ENCODE measurements at regions not wholly inside any gene's neighbourhood (a gene's known extent, or its start where the extent isn't known, plus 50 kb on each side); places are given as distances from the start of the nearest gene placed in this dataset.
A peak's percentile ranks its signal among the peaks of the same experiment; 100 is the strongest.

- Mint-ChIP-seq H3K4me3 (no peak overlapping the region), H3K27me3 (peaks cover 38% of the 10 kb centered on the region), H3K9me3 (peaks cover 0 to 2% (median 0%) of the 10 kb centered on the region in 7 donors), H3K4me1 (peaks cover 0 to 9% (median 2%) of the 10 kb centered on the region in 4 donors), H3K36me3 (no peaks in the 10 kb centered on the region), H3K27ac (peak overlapping the region in 1 of 3 donors; percentile 48)
- Histone ChIP-seq H3K4me1 (ENCODE audit: control insufficient read depth, insufficient read depth, low read length, poor library complexity, severe bottlenecking) (no peaks in the 10 kb centered on the region), H3K4me3 (ENCODE audit: low read depth, low read length) (no peak overlapping the region), H3K36me3 (ENCODE audit: control insufficient read depth, insufficient read depth, low read length) (no peaks in the 10 kb centered on the region), H3K27me3 (ENCODE audit: control insufficient read depth, insufficient read depth, low read length) (no peaks in the 10 kb centered on the region), H3K9me3 (ENCODE audit: control insufficient read depth in 2 of 2, low read length in 2 of 2) (no peaks in the 10 kb centered on the region), H3K27ac (ENCODE audit: insufficient read depth, low read length, poor library complexity, severe bottlenecking) (no peak overlapping the region)
- ATAC-seq (ENCODE audit: low read depth in 2 of 2) (no peak), DNase-seq (no peak)
Observed at GRCh38 chr5:109945723-109946480, 256.2 kb downstream of the MAN2A1 start.

- no peak overlapping the region for H3K27ac ChIP-seq (ENCODE audit: insufficient read depth, low read length, poor library complexity, severe bottlenecking)
- no peaks in the 10 kb centered on the region for H3K36me3 ChIP-seq (ENCODE audit: control insufficient read depth, insufficient read depth, low read length)
- peaks cover 0 to 9% (median 2%) of the 10 kb centered on the region in 4 donors for H3K4me1 Mint-ChIP-seq
- peaks cover 38% of the 10 kb centered on the region for H3K27me3 Mint-ChIP-seq
- H3K36me3 Mint-ChIP-seq: no peaks in the 10 kb centered on the region
- no peak overlapping the region for H3K4me3 ChIP-seq (ENCODE audit: low read depth, low read length)
- no peaks in the 10 kb centered on the region for H3K27me3 ChIP-seq (ENCODE audit: control insufficient read depth, insufficient read depth, low read length)
- peaks cover 0 to 2% (median 0%) of the 10 kb centered on the region in 7 donors for H3K9me3 Mint-ChIP-seq
- DNase-seq: no peak
- no peaks in the 10 kb centered on the region for H3K4me1 ChIP-seq (ENCODE audit: control insufficient read depth, insufficient read depth, low read length, poor library complexity, severe bottlenecking)
- no peak overlapping the region for H3K4me3 Mint-ChIP-seq
- ATAC-seq (ENCODE audit: low read depth in 2 of 2): no peak
- no peaks in the 10 kb centered on the region for H3K9me3 ChIP-seq (ENCODE audit: control insufficient read depth in 2 of 2, low read length in 2 of 2)
- no peak overlapping the region for H3K27ac Mint-ChIP-seq
Observed at GRCh38 chr5:109946610-109947009, 256.9 kb downstream of the MAN2A1 start.

GRCh38 chr5:109947667-109948066 lies 257.9 kb downstream of the MAN2A1 start:
- Histone ChIP-seq H3K4me3 (ENCODE audit: low read depth, low read length) (no peak overlapping the region), H3K4me1 (ENCODE audit: control insufficient read depth, insufficient read depth, low read length, poor library complexity, severe bottlenecking) (no peaks in the 10 kb centered on the region), H3K36me3 (ENCODE audit: control insufficient read depth, insufficient read depth, low read length) (no peaks in the 10 kb centered on the region), H3K27me3 (ENCODE audit: control insufficient read depth, insufficient read depth, low read length) (no peaks in the 10 kb centered on the region), H3K27ac (ENCODE audit: insufficient read depth, low read length, poor library complexity, severe bottlenecking) (no peak overlapping the region), H3K9me3 (ENCODE audit: control insufficient read depth in 2 of 2, low read length in 2 of 2) (no peaks in the 10 kb centered on the region)
- no peak for ATAC-seq (ENCODE audit: low read depth in 2 of 2)
- peaks cover 30% of the 10 kb centered on the region for H3K27me3 Mint-ChIP-seq
- no peak overlapping the region for H3K27ac Mint-ChIP-seq
- no peak for DNase-seq
- H3K4me1 Mint-ChIP-seq: peaks cover 0 to 9% (median 2%) of the 10 kb centered on the region in 4 donors
- H3K36me3 Mint-ChIP-seq: no peaks in the 10 kb centered on the region
- H3K9me3 Mint-ChIP-seq: peaks cover 0 to 2% (median 0%) of the 10 kb centered on the region in 7 donors
- no peak overlapping the region for H3K4me3 Mint-ChIP-seq

GRCh38 chr5:109950634-109951033 lies 260.9 kb downstream of the MAN2A1 start:
- DNase-seq (no peak), ATAC-seq (ENCODE audit: low read depth in 2 of 2) (no peak)
- Histone ChIP-seq H3K27me3 (ENCODE audit: control insufficient read depth, insufficient read depth, low read length) (no peaks in the 10 kb centered on the region), H3K9me3 (ENCODE audit: control insufficient read depth in 2 of 2, low read length in 2 of 2) (no peaks in the 10 kb centered on the region), H3K4me3 (ENCODE audit: low read depth, low read length) (no peak overlapping the region), H3K4me1 (ENCODE audit: control insufficient read depth, insufficient read depth, low read length, poor library complexity, severe bottlenecking) (no peaks in the 10 kb centered on the region), H3K27ac (ENCODE audit: insufficient read depth, low read length, poor library complexity, severe bottlenecking) (no peak overlapping the region), H3K36me3 (ENCODE audit: control insufficient read depth, insufficient read depth, low read length) (no peaks in the 10 kb centered on the region)
- no peaks in the 10 kb centered on the region for H3K36me3 Mint-ChIP-seq
- H3K4me3 Mint-ChIP-seq: no peak overlapping the region
- H3K27me3 Mint-ChIP-seq: peaks cover 17% of the 10 kb centered on the region
- H3K27ac Mint-ChIP-seq: no peak overlapping the region
- peaks cover 0 to 5% (median 2%) of the 10 kb centered on the region in 4 donors for H3K4me1 Mint-ChIP-seq
- H3K9me3 Mint-ChIP-seq: no peaks in the 10 kb centered on the region

GRCh38 chr5:109951348-109951747 lies 261.6 kb downstream of the MAN2A1 start:
- H3K27me3 ChIP-seq (ENCODE audit: control insufficient read depth, insufficient read depth, low read length): no peaks in the 10 kb centered on the region
- Mint-ChIP-seq H3K4me1 (peaks cover 0 to 5% (median 0%) of the 10 kb centered on the region in 4 donors), H3K36me3 (no peaks in the 10 kb centered on the region), H3K4me3 (no peak overlapping the region), H3K9me3 (no peaks in the 10 kb centered on the region), H3K27ac (no peak overlapping the region), H3K27me3 (peaks cover 12% of the 10 kb centered on the region)
- no peak overlapping the region for H3K4me3 ChIP-seq (ENCODE audit: low read depth, low read length)
- no peak overlapping the region for H3K27ac ChIP-seq (ENCODE audit: insufficient read depth, low read length, poor library complexity, severe bottlenecking)
- DNase-seq (no peak), ATAC-seq (ENCODE audit: low read depth in 2 of 2) (no peak)
- H3K9me3 ChIP-seq (ENCODE audit: control insufficient read depth in 2 of 2, low read length in 2 of 2): no peaks in the 10 kb centered on the region
- H3K36me3 ChIP-seq (ENCODE audit: control insufficient read depth, insufficient read depth, low read length): no peaks in the 10 kb centered on the region
- H3K4me1 ChIP-seq (ENCODE audit: control insufficient read depth, insufficient read depth, low read length, poor library complexity, severe bottlenecking): no peaks in the 10 kb centered on the region

- no peak overlapping the region for H3K27ac ChIP-seq (ENCODE audit: insufficient read depth, low read length, poor library complexity, severe bottlenecking)
- Mint-ChIP-seq H3K36me3 (no peaks in the 10 kb centered on the region), H3K27ac (no peak overlapping the region), H3K27me3 (peaks cover 8% of the 10 kb centered on the region), H3K9me3 (no peaks in the 10 kb centered on the region), H3K4me3 (no peak overlapping the region), H3K4me1 (peaks cover 0 to under 1% (median 0%) of the 10 kb centered on the region in 4 donors)
- DNase-seq: no peak
- no peaks in the 10 kb centered on the region for H3K9me3 ChIP-seq (ENCODE audit: control insufficient read depth in 2 of 2, low read length in 2 of 2)
- H3K27me3 ChIP-seq (ENCODE audit: control insufficient read depth, insufficient read depth, low read length): no peaks in the 10 kb centered on the region
- no peak for ATAC-seq (ENCODE audit: low read depth in 2 of 2)
- H3K4me3 ChIP-seq (ENCODE audit: low read depth, low read length): no peak overlapping the region
- H3K4me1 ChIP-seq (ENCODE audit: control insufficient read depth, insufficient read depth, low read length, poor library complexity, severe bottlenecking): no peaks in the 10 kb centered on the region
- H3K36me3 ChIP-seq (ENCODE audit: control insufficient read depth, insufficient read depth, low read length): no peaks in the 10 kb centered on the region
Observed at GRCh38 chr5:109951758-109952157, 262.0 kb downstream of the MAN2A1 start.

- H3K27me3 ChIP-seq (ENCODE audit: control insufficient read depth, insufficient read depth, low read length): peaks cover 2% of the 10 kb centered on the region
- Mint-ChIP-seq H3K27me3 (peaks cover 10% of the 10 kb centered on the region), H3K36me3 (no peaks in the 10 kb centered on the region), H3K27ac (no peak overlapping the region), H3K4me1 (peaks cover 0 to 7% (median 0%) of the 10 kb centered on the region in 4 donors), H3K9me3 (peaks cover 0 to 1% (median 0%) of the 10 kb centered on the region in 7 donors), H3K4me3 (no peak overlapping the region)
- H3K36me3 ChIP-seq (ENCODE audit: control insufficient read depth, insufficient read depth, low read length): no peaks in the 10 kb centered on the region
- H3K4me1 ChIP-seq (ENCODE audit: control insufficient read depth, insufficient read depth, low read length, poor library complexity, severe bottlenecking): no peaks in the 10 kb centered on the region
- no peaks in the 10 kb centered on the region for H3K9me3 ChIP-seq (ENCODE audit: control insufficient read depth in 2 of 2, low read length in 2 of 2)
- no peak overlapping the region for H3K27ac ChIP-seq (ENCODE audit: insufficient read depth, low read length, poor library complexity, severe bottlenecking)
- H3K4me3 ChIP-seq (ENCODE audit: low read depth, low read length): no peak overlapping the region
- no peak for ATAC-seq (ENCODE audit: low read depth in 2 of 2)
- DNase-seq: no peak
Observed at GRCh38 chr5:109953761-109954160, 264.0 kb downstream of the MAN2A1 start.

- H3K36me3 Mint-ChIP-seq: no peaks in the 10 kb centered on the region
- H3K4me3 ChIP-seq (ENCODE audit: low read depth, low read length): no peak overlapping the region
- H3K9me3 ChIP-seq (ENCODE audit: control insufficient read depth in 2 of 2, low read length in 2 of 2): no peaks in the 10 kb centered on the region
- DNase-seq (no peak), ATAC-seq (ENCODE audit: low read depth in 2 of 2) (no peak)
- peaks cover 0 to 2% (median 0%) of the 10 kb centered on the region in 7 donors for H3K9me3 Mint-ChIP-seq
- no peak overlapping the region for H3K27ac ChIP-seq (ENCODE audit: insufficient read depth, low read length, poor library complexity, severe bottlenecking)
- H3K4me3 Mint-ChIP-seq: no peak overlapping the region
- H3K27me3 Mint-ChIP-seq: peaks cover 6% of the 10 kb centered on the region
- peaks cover 2% of the 10 kb centered on the region for H3K27me3 ChIP-seq (ENCODE audit: control insufficient read depth, insufficient read depth, low read length)
- H3K27ac Mint-ChIP-seq: no peak overlapping the region
- no peaks in the 10 kb centered on the region for H3K36me3 ChIP-seq (ENCODE audit: control insufficient read depth, insufficient read depth, low read length)
- peaks cover 0 to 11% (median under 1%) of the 10 kb centered on the region in 4 donors for H3K4me1 Mint-ChIP-seq
- H3K4me1 ChIP-seq (ENCODE audit: control insufficient read depth, insufficient read depth, low read length, poor library complexity, severe bottlenecking): no peaks in the 10 kb centered on the region
Observed at GRCh38 chr5:109956884-109957283, 267.2 kb downstream of the MAN2A1 start.

Measured in CD4-positive, CD25-positive, alpha-beta regulatory T cell (primary cell).